ENCODE measurements at regions not wholly inside any gene's neighbourhood (a gene's known extent, or its start where the extent isn't known, plus 50 kb on each side); places are given as distances from the start of the nearest gene placed in this dataset.
A peak's percentile ranks its signal among the peaks of the same experiment; 100 is the strongest.
"Not testable (repeated sequence)": the region's sequence is repeated elsewhere in the genome, so short reads cannot be mapped to it uniquely, and the experiment has no call there.

GRCh38 chr6:66289889-66290288 is 582.9 kb upstream of the EYS start:
- no peak for FAIRE-seq
- DNase-seq (ENCODE audit: insufficient read length, low spot score): no peak

DNA sequence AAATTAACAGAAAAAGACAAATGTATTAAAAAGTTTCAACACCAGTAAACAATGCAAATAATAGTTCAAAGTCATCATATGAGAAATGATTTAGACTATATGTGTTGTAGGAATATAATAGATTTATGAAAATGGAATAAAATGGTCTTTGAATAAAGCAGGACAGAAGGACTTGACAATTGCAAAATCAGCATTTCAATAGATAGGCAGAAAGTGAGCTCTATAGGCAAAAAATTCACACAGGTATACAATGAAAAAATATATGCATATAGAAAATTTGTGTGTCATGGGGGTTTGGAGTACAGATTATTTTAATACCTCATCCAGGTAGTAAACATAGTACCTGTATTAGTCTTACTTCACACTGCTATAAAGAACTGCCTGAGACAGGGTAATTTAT is 571.1 kb upstream of the EYS start:
- FAIRE-seq: no peak

DNA sequence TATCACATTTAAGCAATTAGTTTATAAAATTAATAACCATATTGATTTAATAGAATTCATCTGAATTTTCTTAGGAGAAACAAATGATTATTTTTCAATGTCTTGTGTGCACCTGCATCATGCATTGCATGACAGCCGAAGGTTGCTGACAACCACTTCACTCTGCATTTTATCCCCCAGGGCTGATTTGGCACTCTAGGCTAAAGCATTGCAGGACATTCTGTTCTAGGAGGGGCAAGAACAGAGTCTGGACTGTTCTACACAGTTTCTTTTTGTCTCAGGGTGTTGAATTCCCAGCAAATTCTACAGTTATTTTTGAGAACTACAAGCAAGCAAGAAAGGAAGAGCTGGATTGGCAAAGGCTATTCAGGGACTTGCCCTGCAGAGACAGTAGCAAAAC is 570.4 kb upstream of the EYS start:
- no peak for DNase-seq (ENCODE audit: insufficient read length, low spot score)
- peak; percentile 4 for FAIRE-seq

More for the DNA sequence above, 571.1 kb upstream of the EYS start:
- DNase-seq (ENCODE audit: insufficient read length, low spot score): no peak

DNA sequence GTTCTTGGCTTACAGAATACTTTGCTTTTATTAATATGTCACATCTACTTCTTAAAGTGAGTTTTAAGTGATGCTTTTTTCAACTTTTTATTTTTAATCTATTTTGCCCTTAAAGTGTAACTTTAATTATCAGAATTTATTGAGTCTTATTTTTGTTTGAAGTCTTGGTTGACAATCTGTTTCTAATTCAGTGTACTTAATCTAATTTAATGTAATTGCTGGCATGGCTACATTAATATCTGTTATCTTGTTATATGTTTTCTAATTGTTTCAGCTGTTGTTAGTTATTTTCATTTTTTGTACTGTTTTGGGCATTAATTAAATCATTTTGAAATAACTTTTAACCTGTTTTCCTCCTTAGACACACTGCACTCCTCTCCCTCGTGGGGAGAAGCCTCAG is 558.7 kb upstream of the EYS start:
- DNase-seq (ENCODE audit: insufficient read length, low spot score) (no peak), FAIRE-seq (no peak)

GRCh38 chr6:66264376-66264775 is 557.4 kb upstream of the EYS start:
- FAIRE-seq: no peak

GRCh38 chr6:66258731-66259487 is 551.9 kb upstream of the EYS start:
- not testable (repeated sequence) for DNase-seq (ENCODE audit: insufficient read length, low spot score); FAIRE-seq

More at GRCh38 chr6:66264376-66264775, 557.4 kb upstream of the EYS start:
- no peak for DNase-seq (ENCODE audit: insufficient read length, low spot score)

GRCh38 chr6:66245231-66245630 is 538.2 kb upstream of the EYS start:
- FAIRE-seq: no peak

GRCh38 chr6:66238851-66239250 is 531.8 kb upstream of the EYS start:
- FAIRE-seq: no peak

More at GRCh38 chr6:66245231-66245630, 538.2 kb upstream of the EYS start:
- DNase-seq (ENCODE audit: insufficient read length, low spot score): no peak

GRCh38 chr6:66232890-66233289 is 525.9 kb upstream of the EYS start:
- no peak for DNase-seq (ENCODE audit: insufficient read length, low spot score)
- FAIRE-seq: no peak

More at GRCh38 chr6:66238851-66239250, 531.8 kb upstream of the EYS start:
- DNase-seq (ENCODE audit: insufficient read length, low spot score): no peak

GRCh38 chr6:66230591-66230990 is 523.6 kb upstream of the EYS start:
- DNase-seq (ENCODE audit: insufficient read length, low spot score) (no peak), FAIRE-seq (no peak)

DNA sequence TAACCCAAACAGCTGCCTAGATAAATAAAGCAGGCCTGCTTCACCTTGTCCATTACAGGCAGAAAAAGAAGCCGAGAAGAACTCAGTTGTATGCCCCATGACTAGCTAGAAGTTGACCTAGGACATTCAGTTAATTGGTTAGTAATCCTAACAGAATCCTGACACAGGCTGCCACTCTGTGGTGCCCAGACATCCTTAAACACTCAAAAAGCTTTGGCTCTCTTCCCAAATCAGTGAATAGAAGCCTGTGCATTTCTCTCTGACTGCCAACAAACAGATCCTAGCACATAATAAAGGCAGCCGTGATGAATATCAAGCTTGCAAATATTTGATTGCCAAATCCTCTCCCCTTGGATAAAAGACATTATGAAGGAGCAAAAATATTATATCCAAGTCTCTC is 519.1 kb upstream of the EYS start:
- FAIRE-seq (no peak), DNase-seq (ENCODE audit: insufficient read length, low spot score) (no peak)

DNA sequence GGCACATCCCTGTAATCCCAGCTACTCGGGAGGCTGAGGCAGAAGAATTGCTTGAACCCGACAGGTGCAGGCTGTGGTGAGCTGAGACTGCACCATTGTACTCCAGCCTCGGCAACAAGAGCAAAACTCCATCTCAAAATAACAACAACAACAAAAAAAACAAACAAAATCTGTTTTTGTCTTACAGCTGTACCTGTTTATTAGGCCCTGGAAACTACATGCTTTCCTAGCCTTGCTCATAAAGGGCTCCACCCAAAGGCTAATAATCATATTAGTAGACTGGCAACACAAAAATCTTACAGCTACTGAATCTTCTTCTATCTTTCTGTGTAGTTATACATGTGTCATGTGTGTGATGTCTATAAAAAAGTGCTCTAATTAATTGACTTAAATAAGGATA is 503.9 kb upstream of the EYS start:
- no peak for FAIRE-seq
- DNase-seq (ENCODE audit: insufficient read length, low spot score): no peak

GRCh38 chr6:66200390-66200789 is 493.4 kb upstream of the EYS start:
- DNase-seq (ENCODE audit: insufficient read length, low spot score) (no peak), FAIRE-seq (no peak)

DNA sequence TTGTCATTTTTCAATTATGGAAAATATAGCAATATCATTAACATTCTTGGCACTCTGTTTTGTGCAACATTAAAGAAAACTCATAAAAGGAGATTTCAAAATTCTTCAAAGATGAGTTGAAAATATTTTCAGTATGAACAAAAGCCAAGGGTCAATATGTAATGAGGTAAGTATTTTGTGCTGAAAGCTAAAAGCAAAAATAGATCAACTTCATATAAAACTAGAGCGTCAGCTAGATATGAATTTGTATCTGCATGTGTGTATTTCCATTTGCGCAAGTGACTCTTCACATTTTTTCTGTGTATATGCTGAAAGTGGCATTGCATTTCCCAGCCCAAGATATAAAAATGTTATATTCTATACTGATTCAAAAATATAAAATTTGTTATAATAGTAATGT is 492.1 kb upstream of the EYS start:
- no peak for FAIRE-seq

DNA sequence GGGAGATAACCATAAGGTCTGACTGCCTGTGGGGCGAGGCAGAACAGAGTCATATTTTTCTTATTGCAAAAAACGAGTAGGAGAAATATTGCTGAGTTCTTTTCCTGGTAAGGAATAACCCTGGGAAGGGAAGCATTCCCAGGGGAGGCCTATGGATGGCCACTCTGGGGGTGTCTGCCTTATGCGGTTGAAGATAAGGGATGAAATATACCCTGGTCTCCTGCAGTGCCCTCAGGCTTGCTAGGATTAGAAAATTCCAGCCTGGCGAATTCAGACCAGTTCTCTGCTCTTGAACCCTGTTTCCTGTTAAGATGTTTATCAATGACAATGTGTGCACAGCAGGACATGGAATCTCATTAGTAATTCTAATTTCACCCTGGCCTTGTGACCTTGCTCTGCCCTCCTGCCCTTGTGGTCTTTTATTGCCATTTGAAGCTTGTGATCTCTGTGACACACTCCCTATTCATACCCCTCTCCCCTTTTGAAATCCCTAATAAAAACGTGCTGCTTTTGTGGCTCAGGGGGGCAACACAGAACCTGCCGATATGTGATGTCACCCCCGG is 491.1 kb upstream of the EYS start:
- FAIRE-seq (no peak), DNase-seq (ENCODE audit: insufficient read length, low spot score) (no peak)

More for the DNA sequence above, 492.1 kb upstream of the EYS start:
- no peak for DNase-seq (ENCODE audit: insufficient read length, low spot score)

DNA sequence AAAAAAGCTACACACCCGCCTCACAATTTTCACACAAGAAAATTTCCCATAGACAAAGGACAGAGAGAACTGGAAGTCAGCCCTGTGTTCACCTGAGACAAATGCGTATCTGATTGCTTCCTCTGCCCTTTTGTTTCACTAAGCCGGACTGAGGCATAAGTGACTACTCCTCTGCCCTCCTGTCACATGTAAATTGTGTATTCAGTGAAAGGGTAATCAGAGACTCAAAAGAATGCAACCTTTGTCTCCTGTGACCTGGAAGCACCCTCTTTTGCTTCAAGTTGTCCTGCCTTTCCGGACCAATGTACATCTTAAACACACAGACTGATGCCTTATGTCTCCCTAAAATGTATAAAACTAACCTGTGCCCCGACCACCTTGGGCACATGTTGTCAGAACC is 483.8 kb upstream of the EYS start:
- FAIRE-seq (no peak), DNase-seq (ENCODE audit: insufficient read length, low spot score) (no peak)

GRCh38 chr6:66189915-66190314 is 482.9 kb upstream of the EYS start:
- FAIRE-seq (no peak), DNase-seq (ENCODE audit: insufficient read length, low spot score) (no peak)

DNA sequence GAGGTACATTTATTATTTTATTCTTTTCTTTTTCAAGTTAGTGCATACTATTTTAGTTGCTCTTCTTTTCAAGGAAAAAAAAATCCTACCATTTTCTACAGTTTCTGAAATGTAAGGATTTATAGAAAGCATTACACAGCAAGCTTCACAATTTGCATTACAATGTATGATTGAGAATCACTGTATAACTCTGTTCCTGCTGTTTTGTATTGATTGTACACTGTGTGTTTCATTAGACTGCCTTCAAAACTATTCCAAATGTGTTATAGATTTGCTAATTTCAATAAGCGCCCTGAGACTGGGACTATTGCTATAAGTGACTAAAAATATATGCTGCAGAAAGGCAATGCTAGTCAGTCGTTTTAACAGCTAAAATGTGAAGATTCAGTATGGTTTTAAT is 479.7 kb upstream of the EYS start:
- no peak for FAIRE-seq
- no peak for DNase-seq (ENCODE audit: insufficient read length, low spot score)

GRCh38 chr6:66184091-66184490 is 477.1 kb upstream of the EYS start:
- DNase-seq (ENCODE audit: insufficient read length, low spot score): no peak
- FAIRE-seq: no peak

DNA sequence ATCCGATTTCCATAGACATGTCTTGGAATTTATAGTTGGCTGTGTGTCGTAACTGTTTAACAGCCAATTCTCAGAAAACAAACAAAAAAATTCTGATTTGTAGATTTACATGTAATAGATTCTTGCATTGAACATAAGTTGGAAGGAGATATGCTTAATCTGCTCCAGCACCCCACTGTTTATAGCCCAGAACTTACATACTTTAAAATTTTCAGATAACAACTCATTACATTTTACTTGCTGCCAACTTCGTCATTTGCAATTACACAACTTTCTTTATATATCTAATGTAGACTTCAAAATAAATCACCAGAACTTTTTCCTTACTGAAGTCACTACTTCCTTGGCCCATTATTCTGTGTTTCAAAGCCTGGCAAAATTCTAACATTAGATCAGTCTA is 472.3 kb upstream of the EYS start:
- FAIRE-seq: no peak
- no peak for DNase-seq (ENCODE audit: insufficient read length, low spot score)

- DNase-seq (ENCODE audit: insufficient read length, low spot score): no peak
- FAIRE-seq: no peak
These were observed 466.6 kb upstream of the EYS start for GRCh38 chr6:66173587-66173986.

- DNase-seq (ENCODE audit: insufficient read length, low spot score); FAIRE-seq: not testable (repeated sequence)
These were observed 459.7 kb upstream of the EYS start for GRCh38 chr6:66166713-66167112.
